ENCODE measurements at regions not wholly inside any gene's neighbourhood (a gene's known extent, or its start where the extent isn't known, plus 50 kb on each side); places are given as distances from the start of the nearest gene placed in this dataset.
"Not testable (repeated sequence)": the region's sequence is repeated elsewhere in the genome, so short reads cannot be mapped to it uniquely, and the experiment has no call there.

- H3K27ac Mint-ChIP-seq (ENCODE audit: low read depth), result no peak overlapping the region
These were observed 622.5 kb upstream of the GHITM start for GRCh38 chr10:83516788-83517187.

GRCh38 chr10:83517456-83517855 is 621.9 kb upstream of the GHITM start:
- DNase-seq (ENCODE audit: low spot score in 2 of 2), result no peak
- H3K4me3 Mint-ChIP-seq, result no peak overlapping the region
- H3K9me3 Mint-ChIP-seq, result peaks cover 11% of the 10 kb centered on the region
- H3K27me3 Mint-ChIP-seq, result no peaks in the 10 kb centered on the region
- H3K4me1 Mint-ChIP-seq, result no peaks in the 10 kb centered on the region
- no peak overlapping the region for H3K27ac Mint-ChIP-seq (ENCODE audit: low read depth)
- no peak for ATAC-seq (replicated peaks; ENCODE audit: extremely low read depth, poor library complexity, severe bottlenecking)
- no peaks in the 10 kb centered on the region for H3K36me3 Mint-ChIP-seq (ENCODE audit: insufficient read depth)

More at GRCh38 chr10:83516788-83517187, 622.5 kb upstream of the GHITM start:
- ATAC-seq (replicated peaks; ENCODE audit: extremely low read depth, poor library complexity, severe bottlenecking) (no peak), DNase-seq (ENCODE audit: low spot score in 2 of 2) (no peak)
- H3K9me3 Mint-ChIP-seq, result peaks cover 11% of the 10 kb centered on the region
- no peaks in the 10 kb centered on the region for H3K36me3 Mint-ChIP-seq (ENCODE audit: insufficient read depth)
- no peak overlapping the region for H3K4me3 Mint-ChIP-seq
- H3K4me1 Mint-ChIP-seq, result no peaks in the 10 kb centered on the region
- no peaks in the 10 kb centered on the region for H3K27me3 Mint-ChIP-seq

- no peaks in the 10 kb centered on the region for H3K36me3 Mint-ChIP-seq (ENCODE audit: insufficient read depth)
- no peaks in the 10 kb centered on the region for H3K27me3 Mint-ChIP-seq
- ATAC-seq (replicated peaks; ENCODE audit: extremely low read depth, poor library complexity, severe bottlenecking) (no peak), DNase-seq (ENCODE audit: low spot score in 2 of 2) (no peak)
- peaks cover 11% of the 10 kb centered on the region for H3K9me3 Mint-ChIP-seq
- H3K4me3 Mint-ChIP-seq, result no peak overlapping the region
- H3K27ac Mint-ChIP-seq (ENCODE audit: low read depth), result no peak overlapping the region
- no peaks in the 10 kb centered on the region for H3K4me1 Mint-ChIP-seq
These were observed 620.5 kb upstream of the GHITM start for GRCh38 chr10:83518779-83519178.

- not testable (repeated sequence) for H3K4me3 Mint-ChIP-seq; ATAC-seq (replicated peaks; ENCODE audit: extremely low read depth, poor library complexity, severe bottlenecking); H3K27me3 Mint-ChIP-seq; DNase-seq (ENCODE audit: low spot score in 2 of 2); H3K27ac Mint-ChIP-seq (ENCODE audit: low read depth); H3K36me3 Mint-ChIP-seq (ENCODE audit: insufficient read depth); H3K4me1 Mint-ChIP-seq
- peaks cover 17% of the 10 kb centered on the region for H3K9me3 Mint-ChIP-seq
These were observed 618.9 kb upstream of the GHITM start for GRCh38 chr10:83520386-83520785.

GRCh38 chr10:83522456-83522855 is 616.9 kb upstream of the GHITM start:
- DNase-seq (ENCODE audit: low spot score in 2 of 2) (no peak), ATAC-seq (replicated peaks; ENCODE audit: extremely low read depth, poor library complexity, severe bottlenecking) (no peak)
- Mint-ChIP-seq H3K4me1 (no peaks in the 10 kb centered on the region), H3K27me3 (no peaks in the 10 kb centered on the region), H3K4me3 (no peak overlapping the region), H3K36me3 (ENCODE audit: insufficient read depth) (no peaks in the 10 kb centered on the region), H3K9me3 (peaks cover 12% of the 10 kb centered on the region), H3K27ac (ENCODE audit: low read depth) (no peak overlapping the region)

GRCh38 chr10:83522881-83523386 is 616.4 kb upstream of the GHITM start:
- DNase-seq (ENCODE audit: low spot score in 2 of 2) (no peak), ATAC-seq (replicated peaks; ENCODE audit: extremely low read depth, poor library complexity, severe bottlenecking) (no peak)
- H3K4me3 Mint-ChIP-seq, result no peak overlapping the region
- H3K4me1 Mint-ChIP-seq, result no peaks in the 10 kb centered on the region
- no peaks in the 10 kb centered on the region for H3K36me3 Mint-ChIP-seq (ENCODE audit: insufficient read depth)
- peaks cover 12% of the 10 kb centered on the region for H3K9me3 Mint-ChIP-seq
- no peak overlapping the region for H3K27ac Mint-ChIP-seq (ENCODE audit: low read depth)
- no peaks in the 10 kb centered on the region for H3K27me3 Mint-ChIP-seq

GRCh38 chr10:83527934-83528333 is 611.4 kb upstream of the GHITM start:
- DNase-seq (ENCODE audit: low spot score in 2 of 2), result no peak
- Mint-ChIP-seq H3K9me3 (peaks cover 12% of the 10 kb centered on the region), H3K4me3 (no peak overlapping the region), H3K36me3 (ENCODE audit: insufficient read depth) (no peaks in the 10 kb centered on the region), H3K27me3 (no peaks in the 10 kb centered on the region), H3K4me1 (no peaks in the 10 kb centered on the region), H3K27ac (ENCODE audit: low read depth) (no peak overlapping the region)
- no peak for ATAC-seq (replicated peaks; ENCODE audit: extremely low read depth, poor library complexity, severe bottlenecking)

GRCh38 chr10:83533290-83533689 is 606.0 kb upstream of the GHITM start:
- no peak overlapping the region for H3K4me3 Mint-ChIP-seq

GRCh38 chr10:83536426-83536825 is 602.9 kb upstream of the GHITM start:
- Mint-ChIP-seq H3K36me3 (ENCODE audit: insufficient read depth) (no peaks in the 10 kb centered on the region), H3K27me3 (no peaks in the 10 kb centered on the region), H3K9me3 (peaks cover 5% of the 10 kb centered on the region), H3K4me1 (no peaks in the 10 kb centered on the region), H3K4me3 (no peak overlapping the region), H3K27ac (ENCODE audit: low read depth) (no peak overlapping the region)
- ATAC-seq (replicated peaks; ENCODE audit: extremely low read depth, poor library complexity, severe bottlenecking) (no peak), DNase-seq (ENCODE audit: low spot score in 2 of 2) (no peak)

More at GRCh38 chr10:83533290-83533689, 606.0 kb upstream of the GHITM start:
- Mint-ChIP-seq H3K36me3 (ENCODE audit: insufficient read depth) (no peaks in the 10 kb centered on the region), H3K9me3 (peaks cover 7% of the 10 kb centered on the region), H3K27me3 (no peaks in the 10 kb centered on the region), H3K4me1 (no peaks in the 10 kb centered on the region), H3K27ac (ENCODE audit: low read depth) (no peak overlapping the region)
- ATAC-seq (replicated peaks; ENCODE audit: extremely low read depth, poor library complexity, severe bottlenecking) (no peak), DNase-seq (ENCODE audit: low spot score in 2 of 2) (no peak)

GRCh38 chr10:83538047-83538446 is 601.3 kb upstream of the GHITM start:
- DNase-seq (ENCODE audit: low spot score in 2 of 2), result no peak
- H3K27me3 Mint-ChIP-seq, result no peaks in the 10 kb centered on the region
- ATAC-seq (replicated peaks; ENCODE audit: extremely low read depth, poor library complexity, severe bottlenecking), result no peak
- peaks cover 5% of the 10 kb centered on the region for H3K9me3 Mint-ChIP-seq
- no peaks in the 10 kb centered on the region for H3K4me1 Mint-ChIP-seq
- no peaks in the 10 kb centered on the region for H3K36me3 Mint-ChIP-seq (ENCODE audit: insufficient read depth)
- no peak overlapping the region for H3K4me3 Mint-ChIP-seq
- H3K27ac Mint-ChIP-seq (ENCODE audit: low read depth), result no peak overlapping the region

GRCh38 chr10:83539528-83540308 is 599.6 kb upstream of the GHITM start:
- no peaks in the 10 kb centered on the region for H3K27me3 Mint-ChIP-seq
- no peak overlapping the region for H3K4me3 Mint-ChIP-seq
- ATAC-seq (replicated peaks; ENCODE audit: extremely low read depth, poor library complexity, severe bottlenecking), result no peak
- no peaks in the 10 kb centered on the region for H3K4me1 Mint-ChIP-seq
- H3K36me3 Mint-ChIP-seq (ENCODE audit: insufficient read depth), result no peaks in the 10 kb centered on the region
- peaks cover 4% of the 10 kb centered on the region for H3K9me3 Mint-ChIP-seq
- H3K27ac Mint-ChIP-seq (ENCODE audit: low read depth), result no peak overlapping the region
- no peak for DNase-seq (ENCODE audit: low spot score in 2 of 2)

GRCh38 chr10:83541046-83541445 is 598.3 kb upstream of the GHITM start:
- H3K27ac Mint-ChIP-seq (ENCODE audit: low read depth), result no peak overlapping the region
- no peaks in the 10 kb centered on the region for H3K4me1 Mint-ChIP-seq
- ATAC-seq (replicated peaks; ENCODE audit: extremely low read depth, poor library complexity, severe bottlenecking) (no peak), DNase-seq (ENCODE audit: low spot score in 2 of 2) (no peak)
- no peaks in the 10 kb centered on the region for H3K36me3 Mint-ChIP-seq (ENCODE audit: insufficient read depth)
- no peaks in the 10 kb centered on the region for H3K27me3 Mint-ChIP-seq
- no peak overlapping the region for H3K4me3 Mint-ChIP-seq
- H3K9me3 Mint-ChIP-seq, result peaks cover 4% of the 10 kb centered on the region

GRCh38 chr10:83542774-83543411 is 596.4 kb upstream of the GHITM start:
- no peak overlapping the region for H3K27ac Mint-ChIP-seq (ENCODE audit: low read depth)
- peaks cover 4% of the 10 kb centered on the region for H3K9me3 Mint-ChIP-seq
- ATAC-seq (replicated peaks; ENCODE audit: extremely low read depth, poor library complexity, severe bottlenecking), result no peak
- DNase-seq (ENCODE audit: low spot score in 2 of 2), result no peak
- no peaks in the 10 kb centered on the region for H3K27me3 Mint-ChIP-seq
- no peak overlapping the region for H3K4me3 Mint-ChIP-seq
- H3K36me3 Mint-ChIP-seq (ENCODE audit: insufficient read depth), result no peaks in the 10 kb centered on the region
- H3K4me1 Mint-ChIP-seq, result no peaks in the 10 kb centered on the region
